ENCODE measurements at regions not wholly inside any gene's neighbourhood (a gene's known extent, or its start where the extent isn't known, plus 50 kb on each side); places are given as distances from the start of the nearest gene placed in this dataset.

DNA sequence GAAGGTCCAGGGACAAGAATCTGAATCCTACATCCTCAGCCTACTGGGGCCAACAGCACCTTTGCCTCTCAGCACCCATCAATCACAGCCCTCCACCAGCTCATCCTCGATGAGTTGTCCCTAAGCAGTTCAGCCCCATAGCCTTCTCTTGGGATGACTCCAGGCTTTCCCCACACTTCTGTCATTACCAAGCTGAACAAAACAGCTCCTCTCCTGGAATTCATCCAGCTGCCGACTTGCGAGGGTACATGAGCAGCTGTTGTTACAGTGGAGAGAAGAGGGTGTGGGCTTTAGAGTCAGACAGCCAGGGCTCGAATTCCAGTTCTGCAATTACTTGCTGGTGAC, 69.0 kb upstream of the THBS1 start:
- no peak for TF ChIP-seq POLR2AphosphoS5 (IDR thresholded peaks at IDR 0.05)
- TF ChIP-seq, protein P1, sequence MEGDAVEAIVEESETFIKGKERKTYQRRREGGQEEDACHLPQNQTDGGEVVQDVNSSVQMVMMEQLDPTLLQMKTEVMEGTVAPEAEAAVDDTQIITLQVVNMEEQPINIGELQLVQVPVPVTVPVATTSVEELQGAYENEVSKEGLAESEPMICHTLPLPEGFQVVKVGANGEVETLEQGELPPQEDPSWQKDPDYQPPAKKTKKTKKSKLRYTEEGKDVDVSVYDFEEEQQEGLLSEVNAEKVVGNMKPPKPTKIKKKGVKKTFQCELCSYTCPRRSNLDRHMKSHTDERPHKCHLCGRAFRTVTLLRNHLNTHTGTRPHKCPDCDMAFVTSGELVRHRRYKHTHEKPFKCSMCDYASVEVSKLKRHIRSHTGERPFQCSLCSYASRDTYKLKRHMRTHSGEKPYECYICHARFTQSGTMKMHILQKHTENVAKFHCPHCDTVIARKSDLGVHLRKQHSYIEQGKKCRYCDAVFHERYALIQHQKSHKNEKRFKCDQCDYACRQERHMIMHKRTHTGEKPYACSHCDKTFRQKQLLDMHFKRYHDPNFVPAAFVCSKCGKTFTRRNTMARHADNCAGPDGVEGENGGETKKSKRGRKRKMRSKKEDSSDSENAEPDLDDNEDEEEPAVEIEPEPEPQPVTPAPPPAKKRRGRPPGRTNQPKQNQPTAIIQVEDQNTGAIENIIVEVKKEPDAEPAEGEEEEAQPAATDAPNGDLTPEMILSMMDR (IDR thresholded peaks at IDR 0.05): no peak
